GM12878 (cell line): ENCODE measurements at regions not wholly inside any gene's neighbourhood (a gene's known extent, or its start where the extent isn't known, plus 50 kb on each side); places are given as distances from the start of the nearest gene placed in this dataset.

Experiments used
- ATAC-seq: fragments of 200-7000 bp; cut with Tn5 transposase; 3 replicates; pipeline ENCODE4 v1.9.1; 2020; ENCODE audit warnings: mild to moderate bottlenecking, moderate library complexity
- BruUV-seq: library from RNA; stranded (reverse); fragments of 400-500 nt; replicated peaks from 2 replicates; lab custom pipeline; 2021; lab: Mats Ljungman, UMichigan
- CTCF ChIA-PET: fragments of 300-600 bp; sonication (Branson Sonifier 250); formaldehyde crosslinking; extraction: SDS; loops from one replicate; lab custom pipeline; 2021; ENCODE audit warnings: inconsistent platforms; lab: Yijun Ruan, JAX
- POLR2A ChIA-PET: fragments of 350-600 bp; formaldehyde crosslinking; extraction: SDS; loops from one replicate; lab custom pipeline; 2021; ENCODE audit warnings: inconsistent platforms; lab: Charles Lee
- RAD21 ChIA-PET: fragments of 300-600 bp; sonication (Branson Sonifier 250); formaldehyde crosslinking; loops from one replicate; lab custom pipeline; 2023; ENCODE audit warnings: antibody characterized with exemption; ENCODE audit not compliant: unreplicated experiment; lab: Charles Lee
- SMC1A ChIA-PET: fragments of 300-600 bp; sonication (Branson Sonifier 250); formaldehyde crosslinking; loops from one replicate; lab custom pipeline; 2023; ENCODE audit not compliant: unreplicated experiment, uncharacterized antibody; lab: Charles Lee
- DNase-seq: peaks from one replicate; pipeline ENCODE4 v3.0.0-alpha.2; 2011; ENCODE audit warnings: low read depth, low spot score
- FAIRE-seq: peaks from 3 replicates; lab custom pipeline; 2011; peaks lifted over from hg19 to GRCh38; lab: Jason Lieb, UNC
- H2AFZ ChIP-seq: 2 replicates; pipeline ENCODE4 v1.6.0; 2011; ENCODE audit warnings: low read depth, low read length, control low read depth; ENCODE audit not compliant: control insufficient read depth
- H3K27ac ChIP-seq: 2 replicates; pipeline ENCODE4 v1.5.1; 2011; ENCODE audit warnings: control low read depth; ENCODE audit not compliant: control insufficient read depth, insufficient read depth
- H3K27me3 ChIP-seq, 2 experiments: replicated peaks in 1 of 2; 2 replicates each; pipeline versions ENCODE4 v1.6.0 to v1.6.1; 2011; ENCODE audit warnings: low read length in 1 of 2; ENCODE audit not compliant: control insufficient read depth in 2 of 2, insufficient read depth in 2 of 2
- H3K36me3 ChIP-seq, 2 experiments: 2 replicates each; pipeline ENCODE4 v1.5.1; 2011; ENCODE audit warnings: low read length in 1 of 2; ENCODE audit not compliant: control insufficient read depth in 2 of 2, insufficient read depth in 2 of 2
- H3K4me1 ChIP-seq: 2 replicates; pipeline ENCODE4 v1.6.1; 2011; ENCODE audit warnings: mild to moderate bottlenecking, low read length, moderate library complexity, mixed read lengths; ENCODE audit not compliant: control insufficient read depth, insufficient read depth
- H3K4me2 ChIP-seq: 2 replicates; pipeline ENCODE4 v1.6.0; 2011; ENCODE audit warnings: control low read depth; ENCODE audit not compliant: control insufficient read depth, insufficient read depth
- H3K4me3 ChIP-seq: fragments of 200-600 bp; sonication (generic); 2 replicates; pipeline ENCODE4 v1.5.1; 2016
- H3K79me2 ChIP-seq: 2 replicates; pipeline ENCODE4 v1.6.0; 2011; ENCODE audit warnings: low read length; ENCODE audit not compliant: control insufficient read depth, insufficient read depth
- H3K9ac ChIP-seq: 2 replicates; pipeline ENCODE4 v1.8.0; 2011; ENCODE audit warnings: low read length, control low read depth, mixed read lengths; ENCODE audit not compliant: control insufficient read depth, insufficient read depth
- H3K9me3 ChIP-seq: replicated peaks from 3 replicates; pipeline ENCODE4 v1.5.1; 2011; ENCODE audit warnings: mild to moderate bottlenecking, low read length; ENCODE audit not compliant: control insufficient read depth, insufficient read depth
- H4K20me1 ChIP-seq: 2 replicates; pipeline ENCODE4 v1.6.0; 2011; ENCODE audit not compliant: control insufficient read depth, insufficient read depth
- E4F1 ChIP-seq: fragments of 450-650 bp; IDR thresholded peaks from 2 replicates; pipeline ENCODE4 v1.6.1; 2018; ENCODE audit warnings: borderline replicate concordance, mild to moderate bottlenecking; ENCODE audit not compliant: partially characterized antibody
- IKZF2 ChIP-seq, 2 experiments: fragments of 450-650 bp; IDR thresholded peaks; 2 replicates each; pipeline ENCODE4 v1.6.1; 2017; ENCODE audit warnings: mild to moderate bottlenecking in 2 of 2, moderate library complexity in 2 of 2
- MTA3 ChIP-seq: IDR thresholded peaks from 2 replicates; pipeline ENCODE4 v1.6.1; 2012; ENCODE audit warnings: low read length, inconsistent platforms, borderline replicate concordance
- NR2C2 ChIP-seq: IDR thresholded peaks from 2 replicates; pipeline ENCODE4 v1.6.1; 2011; ENCODE audit warnings: borderline replicate concordance, low read depth; ENCODE audit not compliant: control insufficient read depth, insufficient read length
- NR2F1 ChIP-seq: fragments of 450-650 bp; conservative IDR thresholded peaks from 2 replicates; pipeline ENCODE4 v1.6.1; 2017; ENCODE audit warnings: mild to moderate bottlenecking
- SPI1 ChIP-seq: IDR thresholded peaks from 2 replicates; pipeline ENCODE4 v1.6.1; 2011; ENCODE audit warnings: low read depth, mild to moderate bottlenecking, low read length, moderate library complexity, borderline replicate concordance; ENCODE audit not compliant: insufficient read depth
- WGBS: methylation state at CpG from one replicate; pipeline ENCODE4 v1.1.6; 2016; ENCODE audit warnings: low lambda C conversion rate; ENCODE audit not compliant: insufficient replicate concordance, insufficient coverage; ENCODE audit errors: missing lambda C conversion rate; 5-methylcytosine and 5-hydroxymethylcytosine counted together
- in situ Hi-C: fragments of 300-500 bp; cut with MboI; formaldehyde crosslinking; loops from 9 replicates; pipeline ENCODE4 v1.14.3; 2018; ENCODE audit warnings: mixed read lengths
- intact Hi-C: fragments of 100-400 bp; cut with micrococcal nuclease; formaldehyde crosslinking; loops from one replicate; pipeline ENCODE4 v1.14.2; 2022; ENCODE audit not compliant: unreplicated experiment

- in situ Hi-C loops = no loop called here
- TF ChIP-seq NR2C2 = no peak
- no peak for TF ChIP-seq IKZF2 (IDR thresholded peaks at IDR 0.05)
- no peak for TF ChIP-seq MTA3
- no peak for TF ChIP-seq E4F1
- no peak for TF ChIP-seq NR2F1
- no peak for TF ChIP-seq SPI1
- FAIRE-seq = no peak
- Histone ChIP-seq H3K27me3 (no peaks in the 10 kb centered on the region), H2AFZ (no peak overlapping the region), H3K36me3 (no peaks in the 10 kb centered on the region), H3K4me1 (peaks cover 9% of the 10 kb centered on the region), H3K9me3 (peaks cover 5% of the 10 kb centered on the region; the same call in 2 of the 3 replicates), H4K20me1 (no peaks in the 10 kb centered on the region), H3K27ac (no peak overlapping the region), H3K4me2 (no peak overlapping the region), H3K79me2 (no peaks in the 10 kb centered on the region), H3K9ac (no peak overlapping the region), H3K4me3 (no peak overlapping the region)
- SMC1A ChIA-PET = interaction anchor here (0.7 to 1.7 kb wide), 3 partner anchors 57 to 93 kb away, joined by 3 to 5 read pairs (median 3); no protein-coding TSS in a partner anchor
- CTCF ChIA-PET = interaction anchor here (0.7 to 0.8 kb wide), 2 partner anchors 8 to 35 kb away, joined by 3 read pairs; no protein-coding TSS in a partner anchor
- ATAC-seq = peak; percentile 46
- intact Hi-C loops = no loop called here
- 0% methylated on average over 2 of the region's 2 CpGs for WGBS
- POLR2A ChIA-PET = interaction anchor here (0.7 kb wide), 1 partner anchor 43 kb away, joined by 3 read pairs; no protein-coding TSS in a partner anchor
- no TSS peak for BruUV-seq
- DNase-seq = no peak
- RAD21 ChIA-PET = interaction anchor here (1.8 kb wide), 1 partner anchor 149 kb away, joined by 4 read pairs; no protein-coding TSS in a partner anchor
Observed at GRCh38 chr2:8370258-8370802, 311.5 kb upstream of the ID2 start.
